Keratinocyte (primary cell): ENCODE measurements at regions not wholly inside any gene's neighbourhood (a gene's known extent, or its start where the extent isn't known, plus 50 kb on each side); places are given as distances from the start of the nearest gene placed in this dataset.

Experiments
- DNase-seq: peaks from one replicate; pipeline ENCODE4 v3.0.0-alpha.2; 2011; ENCODE audit warnings: low read depth, missing footprints, low spot score
- FAIRE-seq: peaks from 2 replicates; lab custom pipeline; 2011; peaks lifted over from hg19 to GRCh38; lab: Jason Lieb, UNC
- H2AFZ ChIP-seq: 2 replicates; pipeline ENCODE4 v1.6.0; 2012; ENCODE audit warnings: low read length, control low read depth, inconsistent platforms; ENCODE audit not compliant: control insufficient read depth
- H3K27ac ChIP-seq: 2 replicates; pipeline ENCODE4 v1.5.1; 2011; ENCODE audit warnings: low read length; ENCODE audit not compliant: control insufficient read depth, insufficient read depth
- H3K27me3 ChIP-seq: 3 replicates; pipeline ENCODE4 v1.6.0; 2011; ENCODE audit warnings: low read length; ENCODE audit not compliant: control insufficient read depth, insufficient read depth; ENCODE audit errors: extremely low read depth
- H3K36me3 ChIP-seq, 2 experiments: 2 replicates in 1 of 2; 3 replicates in 1 of 2; pipeline ENCODE4 v1.5.1; 2011; ENCODE audit warnings: low read length in 2 of 2, mild to moderate bottlenecking in 1 of 2; ENCODE audit not compliant: control insufficient read depth in 2 of 2, insufficient read depth in 2 of 2; ENCODE audit errors: extremely low read depth in 1 of 2
- H3K4me1 ChIP-seq: 3 replicates; pipeline ENCODE4 v1.5.1; 2011; ENCODE audit warnings: low read length; ENCODE audit not compliant: control insufficient read depth, insufficient read depth; ENCODE audit errors: extremely low read depth
- H3K4me2 ChIP-seq: 3 replicates; pipeline ENCODE4 v1.6.0; 2011; ENCODE audit warnings: low read depth, low read length; ENCODE audit not compliant: control insufficient read depth, insufficient read depth; ENCODE audit errors: extremely low read depth
- H3K4me3 ChIP-seq, 3 experiments: fragments of 200-600 bp in 1 of 3; sonication (generic) in 1 of 3; 2 replicates in 2 of 3; 3 replicates in 1 of 3; pipeline ENCODE4 v1.5.1; 2011 to 2016; ENCODE audit warnings: low read length in 3 of 3, mild to moderate bottlenecking in 3 of 3, control low read depth in 2 of 3, inconsistent platforms in 1 of 3, low read depth in 1 of 3, mixed read lengths in 1 of 3, mixed run types in 1 of 3, moderate library complexity in 1 of 3; ENCODE audit not compliant: control insufficient read depth in 2 of 3, insufficient read depth in 2 of 3; ENCODE audit errors: extremely low read depth in 1 of 3
- H3K79me2 ChIP-seq: 2 replicates; pipeline ENCODE4 v1.6.0; 2012; ENCODE audit warnings: low read length; ENCODE audit not compliant: control insufficient read depth, insufficient read depth
- H3K9ac ChIP-seq: 3 replicates; pipeline ENCODE4 v1.6.0; 2011; ENCODE audit warnings: low read length; ENCODE audit not compliant: control insufficient read depth, insufficient read depth; ENCODE audit errors: extremely low read depth
- H3K9me1 ChIP-seq: 3 replicates; pipeline ENCODE4 v1.6.0; 2011; ENCODE audit warnings: low read length; ENCODE audit not compliant: control insufficient read depth, insufficient read depth; ENCODE audit errors: extremely low read depth
- H3K9me3 ChIP-seq: 2 replicates; pipeline ENCODE4 v1.5.1; 2012; ENCODE audit warnings: low read depth, low read length; ENCODE audit not compliant: control insufficient read depth
- H4K20me1 ChIP-seq: 3 replicates; pipeline ENCODE4 v1.6.0; 2011; ENCODE audit warnings: low read length; ENCODE audit not compliant: control insufficient read depth, insufficient read depth; ENCODE audit errors: extremely low read depth
- EZH2 ChIP-seq: IDR thresholded peaks from one replicate; pipeline ENCODE4 v1.6.1; 2012; ENCODE audit warnings: inconsistent platforms, mild to moderate bottlenecking, low read length, moderate library complexity
- dilution Hi-C: fragments of 300-500 bp; cut with MboI; formaldehyde crosslinking; loops from one replicate; pipeline ENCODE4 v1.7.0; 2020; ENCODE audit warnings: low sequenced_read_pairs; ENCODE audit not compliant: extremely low pct_ligation_motif_present
- TF ChIP-seq, protein P1 (sequence below), 3 experiments: IDR thresholded peaks in 1 of 3; conservative IDR thresholded peaks in 1 of 3; optimal IDR thresholded peaks in 1 of 3; 2 replicates in 2 of 3; 3 replicates in 1 of 3; pipeline versions ENCODE3 to v1.5.1; 2011; ENCODE audit warnings: low read length in 3 of 3, mild to moderate bottlenecking in 3 of 3, moderate library complexity in 2 of 3, control low read depth in 1 of 3, inconsistent platforms in 1 of 3; ENCODE audit not compliant: insufficient read depth in 2 of 3; ENCODE audit errors: extremely low read depth in 1 of 3

DNA sequence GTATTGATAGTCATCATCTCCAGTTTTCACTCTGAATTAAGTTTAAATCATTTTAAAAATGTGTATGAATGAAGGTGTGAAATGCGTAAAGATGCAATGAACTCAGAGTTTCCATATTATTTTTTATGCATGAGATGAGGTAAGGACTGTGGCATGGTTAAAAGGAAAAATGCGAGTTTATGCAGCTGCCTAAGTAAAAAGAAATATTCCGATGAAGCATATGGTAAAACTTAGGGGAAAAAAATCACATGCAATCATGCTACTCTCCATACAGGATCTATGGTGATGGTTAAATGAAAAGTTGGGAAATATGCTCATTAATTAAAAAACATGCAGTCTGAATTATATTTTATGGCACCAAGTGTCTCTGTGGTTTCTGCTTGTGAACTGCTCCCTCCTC is 77.5 kb upstream of the SP8 start:
- no peak for TF ChIP-seq EZH2
- TF ChIP-seq, protein P1, sequence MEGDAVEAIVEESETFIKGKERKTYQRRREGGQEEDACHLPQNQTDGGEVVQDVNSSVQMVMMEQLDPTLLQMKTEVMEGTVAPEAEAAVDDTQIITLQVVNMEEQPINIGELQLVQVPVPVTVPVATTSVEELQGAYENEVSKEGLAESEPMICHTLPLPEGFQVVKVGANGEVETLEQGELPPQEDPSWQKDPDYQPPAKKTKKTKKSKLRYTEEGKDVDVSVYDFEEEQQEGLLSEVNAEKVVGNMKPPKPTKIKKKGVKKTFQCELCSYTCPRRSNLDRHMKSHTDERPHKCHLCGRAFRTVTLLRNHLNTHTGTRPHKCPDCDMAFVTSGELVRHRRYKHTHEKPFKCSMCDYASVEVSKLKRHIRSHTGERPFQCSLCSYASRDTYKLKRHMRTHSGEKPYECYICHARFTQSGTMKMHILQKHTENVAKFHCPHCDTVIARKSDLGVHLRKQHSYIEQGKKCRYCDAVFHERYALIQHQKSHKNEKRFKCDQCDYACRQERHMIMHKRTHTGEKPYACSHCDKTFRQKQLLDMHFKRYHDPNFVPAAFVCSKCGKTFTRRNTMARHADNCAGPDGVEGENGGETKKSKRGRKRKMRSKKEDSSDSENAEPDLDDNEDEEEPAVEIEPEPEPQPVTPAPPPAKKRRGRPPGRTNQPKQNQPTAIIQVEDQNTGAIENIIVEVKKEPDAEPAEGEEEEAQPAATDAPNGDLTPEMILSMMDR (optimal IDR thresholded peaks at IDR 0.05 in 1 of 3, IDR thresholded peaks at IDR 0.05 in 1 of 3, conservative IDR thresholded peaks at IDR 0.05 in 1 of 3; ENCODE audit: extremely low read depth in 1 of 3, insufficient read depth in 2 of 3, low read length in 3 of 3): no peak
- Histone ChIP-seq H3K4me2 (no peak overlapping the region), H3K9ac (no peak overlapping the region), H3K9me1 (no peaks in the 10 kb centered on the region), H3K79me2 (no peaks in the 10 kb centered on the region), H2AFZ (no peak overlapping the region), H4K20me1 (no peaks in the 10 kb centered on the region), H3K27me3 (no peaks in the 10 kb centered on the region), H3K4me3 (no peak overlapping the region), H3K9me3 (no peaks in the 10 kb centered on the region), H3K27ac (no peak overlapping the region), H3K36me3 (no peaks in the 10 kb centered on the region), H3K4me1 (no peaks in the 10 kb centered on the region)
- dilution Hi-C loops: no loop called here
- no peak for DNase-seq
- no peak for FAIRE-seq

DNA sequence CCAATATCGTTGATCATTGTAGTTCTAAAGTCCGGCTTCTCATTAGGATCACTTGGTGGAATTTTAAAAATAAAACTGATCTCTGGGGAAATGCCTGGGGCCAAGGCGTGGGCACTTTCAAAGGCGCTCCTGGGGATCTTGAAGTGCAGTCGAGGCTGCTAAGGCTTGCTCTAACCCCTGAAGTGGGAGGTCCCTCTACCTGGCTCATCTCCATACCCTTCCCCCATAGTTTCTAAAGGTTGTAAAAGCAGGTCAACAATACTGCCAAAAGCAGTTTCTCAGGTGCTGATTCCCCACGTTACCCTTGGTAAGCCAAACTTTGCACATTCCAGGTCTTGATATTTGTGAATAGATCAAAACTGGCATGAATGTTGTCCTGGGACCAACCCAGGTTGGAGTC is 79.0 kb upstream of the SP8 start:
- Histone ChIP-seq H4K20me1 (no peaks in the 10 kb centered on the region), H3K27ac (no peak overlapping the region), H3K27me3 (no peaks in the 10 kb centered on the region), H3K9me1 (no peaks in the 10 kb centered on the region), H3K4me3 (no peak overlapping the region), H3K9ac (no peak overlapping the region), H3K4me2 (no peak overlapping the region), H3K4me1 (no peaks in the 10 kb centered on the region), H2AFZ (no peak overlapping the region), H3K9me3 (no peaks in the 10 kb centered on the region), H3K36me3 (no peaks in the 10 kb centered on the region), H3K79me2 (no peaks in the 10 kb centered on the region)
- dilution Hi-C loops: no loop called here
- DNase-seq (no peak), FAIRE-seq (no peak)
- TF ChIP-seq, protein P1 (optimal IDR thresholded peaks at IDR 0.05 in 1 of 3, IDR thresholded peaks at IDR 0.05 in 1 of 3, conservative IDR thresholded peaks at IDR 0.05 in 1 of 3; ENCODE audit: extremely low read depth in 1 of 3, insufficient read depth in 2 of 3, low read length in 3 of 3): no peak
- no peak for TF ChIP-seq EZH2
